Umbilical cord (tissue), 1 donor: ENCODE measurements at regions not wholly inside any gene's neighbourhood (a gene's known extent, or its start where the extent isn't known, plus 50 kb on each side); places are given as distances from the start of the nearest gene placed in this dataset.
A peak's percentile ranks its signal among the peaks of the same experiment; 100 is the strongest.

ENCODE experiments used
- DNase-seq: peaks from one replicate; pipeline ENCODE4 v3.0.0-alpha.2; 2015; ENCODE audit warnings: low spot score

DNA sequence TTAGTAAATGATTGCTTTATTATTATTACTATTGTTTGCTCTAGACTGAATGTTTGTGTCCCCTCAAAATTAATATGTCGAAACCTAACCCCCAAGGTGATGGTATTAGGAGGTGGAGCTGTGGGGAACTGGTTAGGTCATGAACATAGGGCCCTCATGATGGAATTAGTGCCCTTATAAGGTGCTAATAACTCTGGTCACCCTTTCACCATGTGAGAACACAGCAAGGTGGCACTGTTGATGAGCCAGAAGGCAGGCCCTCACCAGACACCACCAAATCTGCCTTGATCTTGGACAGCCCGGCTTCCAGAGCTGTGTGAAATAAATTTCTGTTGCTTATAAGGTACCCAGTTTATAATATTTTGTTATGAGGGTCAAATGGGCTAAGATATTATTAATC lies 95.8 kb downstream of the BDNF start:
- DNase-seq, result no peak

DNA sequence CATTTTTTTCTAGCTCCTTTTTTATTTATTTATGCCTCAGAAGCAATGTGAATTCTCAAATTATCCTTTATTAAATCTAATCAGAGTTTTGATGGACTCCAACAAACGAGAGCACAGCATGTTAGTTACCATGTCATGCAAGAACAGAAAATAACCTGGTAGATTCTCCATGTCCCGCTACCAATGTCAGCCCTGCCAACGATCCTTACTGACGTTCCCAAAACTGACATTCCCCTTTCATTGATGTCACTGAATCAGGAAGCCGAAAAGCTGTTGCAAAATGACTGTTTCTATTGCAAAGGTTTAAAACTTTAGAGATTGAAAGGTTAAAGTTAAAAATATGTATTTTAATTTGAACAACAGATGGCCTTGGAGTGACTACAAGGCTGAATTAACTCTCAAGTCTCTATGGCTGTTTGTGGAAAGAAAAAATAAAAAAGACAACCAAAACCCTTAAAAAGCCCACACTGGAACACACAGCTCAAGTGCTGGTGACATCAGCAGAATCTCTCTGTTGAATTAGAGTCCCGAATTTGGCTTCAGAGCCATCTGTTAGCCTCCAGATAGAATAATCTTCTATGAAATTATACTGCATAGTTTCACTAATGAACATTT lies 96.8 kb downstream of the BDNF start:
- no peak for DNase-seq

DNA sequence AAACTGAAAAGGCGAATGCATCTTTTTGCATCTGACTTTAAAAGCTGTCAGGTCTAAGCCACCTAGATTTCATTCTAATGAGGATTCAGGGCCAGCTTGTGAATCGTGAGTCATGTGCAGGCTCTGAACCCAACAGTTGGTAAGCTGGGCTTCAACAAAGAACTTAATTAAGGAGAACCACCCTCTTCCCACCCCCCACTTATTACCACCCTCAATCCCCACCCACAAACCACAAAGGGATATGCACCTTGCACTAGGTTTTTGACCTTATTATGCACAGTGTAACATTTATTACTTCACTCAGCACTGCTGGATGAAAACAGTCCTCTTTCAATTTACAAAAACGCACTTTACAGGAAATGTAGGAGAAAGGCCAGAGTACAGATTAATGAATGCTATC lies 94.1 kb upstream of the LIN7C start:
- DNase-seq, result no peak

DNA sequence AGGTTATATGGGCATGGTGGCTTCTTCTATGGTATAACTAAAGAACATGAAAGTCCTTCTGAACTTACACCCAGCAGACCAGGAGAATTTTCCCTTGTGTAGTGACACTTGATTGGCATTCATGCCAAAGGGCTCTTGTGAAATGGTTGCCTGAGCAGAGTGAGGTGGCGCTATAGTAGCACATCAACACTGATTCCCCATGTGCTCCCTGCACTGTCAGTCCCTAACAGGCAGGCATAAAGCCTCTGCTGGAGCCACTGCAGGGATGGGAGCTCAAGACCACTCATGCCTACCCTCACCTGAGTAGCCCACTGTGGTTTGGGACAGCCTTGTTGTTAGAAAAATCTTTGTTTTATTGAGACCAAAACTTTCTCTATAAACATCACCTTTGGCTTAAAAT lies 92.6 kb upstream of the LIN7C start:
- DNase-seq, result no peak

DNA sequence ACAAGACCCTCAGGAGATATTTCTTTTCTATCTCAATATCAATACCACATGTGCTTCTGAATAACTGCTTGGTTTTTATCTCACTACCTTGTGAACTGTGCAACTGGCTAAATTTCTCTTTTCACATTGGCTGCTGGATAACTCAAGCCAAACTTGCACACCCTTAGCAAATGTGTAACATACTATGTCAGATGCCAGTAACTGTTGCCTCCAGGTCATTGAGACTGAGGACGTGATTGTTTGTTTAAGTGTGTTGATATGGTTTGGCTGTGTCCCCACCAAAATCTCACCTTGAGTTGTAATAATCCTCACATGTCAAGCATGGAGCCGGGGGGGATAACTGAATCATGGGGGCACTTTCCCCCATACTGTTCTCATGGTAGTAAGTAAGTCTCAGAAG lies 90.2 kb upstream of the LIN7C start:
- DNase-seq, result no peak

DNA sequence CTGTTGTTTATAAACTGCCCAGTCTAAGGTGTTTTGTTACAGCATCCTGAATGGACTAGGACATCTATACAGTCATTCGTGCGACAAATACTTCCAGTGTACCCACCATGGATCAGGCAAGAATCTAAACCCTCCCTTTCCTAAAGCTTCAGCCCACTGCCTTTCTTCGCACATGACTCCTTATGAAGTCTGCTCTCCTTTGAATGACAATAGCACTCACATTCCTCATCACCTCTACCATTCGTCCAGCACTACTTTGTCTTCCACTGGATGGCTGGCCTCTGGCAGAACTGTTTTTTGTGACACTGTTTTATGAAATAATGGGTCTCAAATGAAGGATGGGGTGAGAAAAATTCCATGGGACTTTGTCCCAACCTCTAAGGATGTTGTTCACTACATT lies 89.8 kb upstream of the LIN7C start:
- DNase-seq, result no peak

DNA sequence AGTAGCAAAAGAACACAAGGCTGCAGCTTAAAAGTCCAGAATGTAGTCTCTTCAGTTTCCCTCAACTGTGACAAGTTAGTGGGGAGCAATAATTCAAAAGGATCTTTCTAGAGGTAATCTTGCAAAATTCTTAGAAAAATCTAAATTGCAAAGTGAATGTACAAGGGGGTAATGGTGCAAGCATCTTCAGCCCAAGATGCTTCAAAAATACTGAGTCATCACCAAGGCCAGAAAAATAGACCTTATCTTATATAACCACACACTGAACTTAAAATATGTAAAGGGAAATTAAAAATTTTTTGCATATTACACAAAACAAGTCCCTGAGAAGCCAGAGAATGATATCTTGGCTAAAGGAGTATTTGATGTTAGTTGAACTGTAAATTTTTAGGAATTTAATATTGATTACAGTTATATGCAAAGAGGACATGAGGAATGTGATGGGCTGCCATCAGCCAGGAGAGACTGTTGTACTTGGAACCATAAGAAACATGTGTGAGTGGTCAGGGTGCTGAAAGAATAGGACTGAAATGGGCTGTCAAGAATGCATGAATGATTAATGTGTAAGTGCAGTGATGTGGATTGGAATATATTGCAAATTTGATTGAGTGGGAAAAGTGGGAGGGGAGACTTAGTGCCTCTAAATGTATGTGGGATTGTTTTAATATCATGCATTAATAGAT lies 85.7 kb upstream of the LIN7C start:
- DNase-seq, result no peak

DNA sequence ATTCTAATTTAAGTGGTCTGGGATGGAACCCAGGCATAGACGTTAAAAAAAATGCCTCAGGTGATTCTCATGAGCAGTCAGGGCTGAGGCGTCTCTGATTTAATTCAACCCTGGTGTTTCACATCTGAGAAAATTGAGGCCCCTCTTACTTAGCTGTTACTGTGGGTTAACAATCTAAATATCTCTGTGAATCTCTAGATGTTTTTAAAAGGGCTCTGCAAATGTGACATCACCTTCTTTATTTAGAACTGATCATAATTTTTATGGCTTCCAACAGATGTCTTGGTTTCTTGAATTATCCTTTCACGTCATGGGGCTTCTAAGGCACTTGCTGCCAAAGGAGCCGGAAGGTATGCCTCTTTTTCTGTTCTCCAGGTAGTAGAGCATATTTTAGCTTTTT lies 76.1 kb upstream of the LIN7C start:
- peak; percentile 15 for DNase-seq

DNA sequence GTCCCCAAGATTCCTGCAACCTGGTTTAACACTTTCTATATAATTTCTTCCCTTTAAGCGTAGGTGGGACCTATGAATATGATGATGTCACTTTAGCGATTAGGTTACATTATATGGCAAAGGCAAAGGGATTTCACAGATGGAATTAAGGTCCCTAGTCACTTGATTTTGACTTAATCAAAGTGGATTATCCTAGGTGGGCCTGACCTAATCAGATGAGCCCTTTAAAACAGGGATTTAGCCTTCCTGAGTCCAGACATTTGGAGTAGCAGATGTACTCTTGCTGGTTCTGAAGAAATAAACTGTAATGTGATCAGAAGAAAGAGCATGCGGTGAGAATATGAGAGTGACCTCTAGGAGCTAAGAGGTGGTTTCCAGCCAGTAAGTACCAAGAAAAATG lies 67.8 kb upstream of the LIN7C start:
- no peak for DNase-seq

DNA sequence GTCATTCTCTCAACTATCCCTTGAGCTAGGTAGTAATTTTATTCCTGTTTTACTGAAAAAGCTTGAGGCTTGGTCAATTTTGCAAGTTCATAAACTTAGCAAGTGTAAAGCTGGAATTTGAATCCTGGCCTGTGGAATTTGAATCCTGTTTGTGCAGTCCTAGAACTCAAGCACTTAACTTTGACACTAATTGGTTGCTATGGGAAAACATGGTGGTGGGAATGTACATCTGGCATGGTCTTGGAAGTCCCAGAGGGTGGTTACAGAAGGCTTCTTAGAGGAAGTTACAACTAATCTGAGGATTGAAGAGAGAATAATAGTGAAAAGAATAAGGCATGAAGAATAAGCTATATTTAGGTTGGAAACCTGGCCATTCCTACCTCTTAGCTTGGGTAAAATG lies 66.5 kb upstream of the LIN7C start:
- no peak for DNase-seq

DNA sequence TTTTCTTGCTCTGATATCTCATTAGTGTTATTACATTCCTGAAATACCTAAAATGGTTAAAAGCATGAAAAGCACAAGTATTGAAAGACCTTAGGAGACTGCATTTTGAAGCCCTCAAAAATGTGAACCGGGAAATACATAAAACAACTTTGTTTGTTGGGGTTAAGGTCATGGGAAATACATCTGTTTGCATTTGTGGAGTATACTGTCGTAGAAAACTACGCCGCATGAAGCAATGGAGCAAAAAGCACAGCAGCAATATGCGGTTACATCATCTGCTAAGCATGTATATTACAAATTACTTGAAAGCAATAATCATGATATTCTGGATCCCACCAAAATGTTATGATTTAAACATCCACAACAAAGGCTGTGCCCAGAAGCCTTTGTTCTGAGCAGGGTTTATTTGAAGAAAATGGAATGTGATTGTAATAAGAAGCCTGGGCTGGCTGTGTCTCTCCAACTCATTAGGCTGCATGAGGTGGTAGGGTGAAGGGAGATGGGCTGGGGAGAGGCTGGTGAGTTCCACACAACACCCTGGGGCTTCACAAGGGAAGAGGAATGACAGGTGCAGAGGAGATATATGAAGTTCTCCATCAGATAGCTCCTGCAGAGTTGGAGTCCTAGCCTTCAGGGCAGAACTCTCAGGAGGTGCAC lies 64.7 kb upstream of the LIN7C start:
- DNase-seq, result peak; percentile 21

DNA sequence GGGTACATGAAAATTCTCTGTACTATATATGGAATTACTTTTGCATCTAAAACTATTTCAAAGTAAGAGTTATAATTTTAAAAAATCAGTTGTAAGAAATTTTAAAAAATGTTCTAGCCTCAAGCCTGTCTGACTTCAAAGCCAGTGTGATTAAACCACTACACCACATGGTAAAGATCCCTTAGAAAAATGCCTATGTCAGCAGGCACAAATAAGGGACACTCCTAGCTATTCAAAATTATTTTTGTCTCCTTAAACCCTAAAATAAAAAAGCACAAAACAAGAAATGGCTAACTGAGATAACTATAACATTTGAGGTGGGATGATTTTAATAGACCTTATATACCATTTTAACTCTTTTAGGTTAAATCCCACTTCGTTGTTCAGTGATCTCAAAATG lies 64.0 kb upstream of the LIN7C start:
- no peak for DNase-seq

DNA sequence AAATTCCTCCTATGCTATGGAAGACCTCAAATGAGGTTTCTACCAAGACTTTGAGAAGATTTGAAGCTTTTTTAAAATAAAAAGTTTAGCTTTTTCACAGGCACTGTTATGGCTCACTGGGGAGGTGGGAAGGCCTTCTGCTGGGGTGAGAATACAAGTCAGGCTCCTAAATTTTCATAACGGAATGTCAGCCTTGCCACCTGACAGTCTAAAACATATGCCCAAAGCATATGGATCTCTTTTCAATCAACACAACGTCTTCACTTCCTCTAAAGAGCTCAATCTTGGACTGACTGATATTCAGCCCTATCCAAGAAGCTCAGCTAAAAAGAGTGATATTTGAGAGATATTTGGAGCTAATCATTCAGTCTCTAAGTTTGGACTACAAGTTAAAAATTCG lies 57.1 kb upstream of the LIN7C start:
- DNase-seq, result no peak

DNA sequence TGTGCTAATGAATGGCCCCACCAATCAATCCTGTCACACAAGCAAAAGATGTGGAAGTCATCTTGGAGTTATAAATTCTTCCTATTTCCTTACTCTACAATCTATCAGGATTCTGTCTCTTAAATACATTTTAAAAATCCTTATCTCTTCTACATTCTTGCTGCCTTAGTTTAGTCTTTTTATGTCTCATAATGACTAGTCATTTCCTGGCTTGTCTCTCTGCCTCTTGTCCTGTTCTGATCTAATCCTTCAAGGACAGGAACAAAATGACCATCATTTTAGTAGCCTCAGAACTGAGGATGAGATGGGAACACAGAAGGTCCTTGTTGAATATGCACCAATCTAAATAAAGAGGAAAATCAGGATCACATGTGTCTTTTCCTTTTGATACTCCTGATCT lies 56.6 kb upstream of the LIN7C start:
- DNase-seq, result no peak

DNA sequence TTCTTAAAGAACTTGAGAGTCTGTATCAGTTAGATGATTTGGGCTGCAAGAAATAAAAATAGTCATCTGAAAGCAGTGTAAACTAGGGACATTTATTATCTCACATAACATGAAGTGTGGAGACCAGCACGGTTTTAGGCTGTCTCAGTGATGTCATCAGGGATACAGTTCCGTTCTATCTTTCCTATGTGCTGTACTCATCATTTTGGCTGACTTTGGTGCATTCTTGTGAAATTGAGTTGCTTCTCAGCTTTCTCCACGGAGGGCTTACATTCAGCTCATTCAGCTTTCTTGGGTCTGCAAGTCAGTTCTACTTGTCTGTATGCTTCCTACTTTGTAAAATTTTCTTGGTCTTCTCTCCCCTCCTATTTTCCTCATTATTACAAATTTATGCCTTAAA lies 51.8 kb upstream of the LIN7C start:
- DNase-seq, result no peak

DNA sequence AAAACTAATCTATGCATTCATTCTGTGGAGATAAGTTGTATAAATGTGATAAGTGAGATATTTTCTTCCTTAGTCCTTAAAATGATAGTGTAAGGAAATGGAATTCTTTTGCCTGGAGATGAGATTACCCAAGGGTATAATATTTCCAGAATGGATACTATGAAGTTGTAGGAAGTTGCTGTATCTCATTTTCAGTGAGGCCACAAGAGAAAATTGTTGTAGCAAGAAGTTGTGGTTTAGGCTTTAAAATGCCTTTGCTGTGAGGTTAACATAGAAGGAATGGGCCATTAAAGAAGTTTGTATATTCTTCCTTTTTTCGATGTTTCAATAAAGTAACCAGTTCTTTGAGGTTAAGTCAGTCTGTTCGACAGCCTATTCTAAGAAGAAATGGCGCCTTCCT lies 50.7 kb upstream of the LIN7C start:
- no peak for DNase-seq
